Type B pancreatic cell (in vitro differentiated cells): ENCODE measurements at regions not wholly inside any gene's neighbourhood (a gene's known extent, or its start where the extent isn't known, plus 50 kb on each side); places are given as distances from the start of the nearest gene placed in this dataset.
"Not testable (repeated sequence)": the region's sequence is repeated elsewhere in the genome, so short reads cannot be mapped to it uniquely, and the experiment has no call there.

Experiments used
- DNase-seq: peaks from one replicate; pipeline ENCODE4 v3.0.0; 2021; ENCODE audit warnings: mixed read lengths; ENCODE audit not compliant: unreplicated experiment; ENCODE audit errors: extremely low spot score
- H3K27ac Mint-ChIP-seq: 2 replicates; pipeline ENCODE4 v1.8.0; 2021; ENCODE audit warnings: mild to moderate bottlenecking, mixed read lengths
- H3K27me3 Mint-ChIP-seq: 2 replicates; pipeline ENCODE4 v1.8.0; 2021; ENCODE audit warnings: mixed read lengths
- H3K36me3 Mint-ChIP-seq: 2 replicates; pipeline ENCODE4 v1.8.0; 2021; ENCODE audit warnings: mixed read lengths
- H3K4me1 Mint-ChIP-seq: one replicate; pipeline ENCODE4 v1.8.0; 2021; ENCODE audit warnings: mixed read lengths; ENCODE audit not compliant: unreplicated experiment
- H3K4me3 Mint-ChIP-seq: 2 replicates; pipeline ENCODE4 v1.8.0; 2021; ENCODE audit warnings: mild to moderate bottlenecking, mixed read lengths
- H3K9me3 Mint-ChIP-seq: 2 replicates; pipeline ENCODE4 v1.8.0; 2021; ENCODE audit warnings: mixed read lengths
- CTCF ChIP-seq: fragments of 200-600 bp; sonication (generic); conservative IDR thresholded peaks from 2 replicates; pipeline ENCODE4 v1.5.0; 2021; ENCODE audit warnings: antibody characterized with exemption, mild to moderate bottlenecking

- no peaks in the 10 kb centered on the region for H3K36me3 Mint-ChIP-seq
Observed at GRCh38 chr9:124126648-124127646, 115.4 kb downstream of the LHX2 start.

GRCh38 chr9:124128568-124129166, 117.1 kb downstream of the LHX2 start:
- Mint-ChIP-seq H3K4me3 (no peak overlapping the region), H3K9me3 (no peaks in the 10 kb centered on the region), H3K27me3 (peaks cover 47% of the 10 kb centered on the region), H3K27ac (no peak overlapping the region), H3K4me1 (no peaks in the 10 kb centered on the region), H3K36me3 (no peaks in the 10 kb centered on the region)
- no peak for DNase-seq
- TF ChIP-seq CTCF = no peak

More at GRCh38 chr9:124126648-124127646, 115.4 kb downstream of the LHX2 start:
- Mint-ChIP-seq H3K4me3 (no peak overlapping the region), H3K27me3 (peaks cover 43% of the 10 kb centered on the region), H3K9me3 (no peaks in the 10 kb centered on the region), H3K4me1 (no peaks in the 10 kb centered on the region), H3K27ac (no peak overlapping the region)
- DNase-seq = peak; percentile 80
- peak; percentile 96 for TF ChIP-seq CTCF

DNA sequence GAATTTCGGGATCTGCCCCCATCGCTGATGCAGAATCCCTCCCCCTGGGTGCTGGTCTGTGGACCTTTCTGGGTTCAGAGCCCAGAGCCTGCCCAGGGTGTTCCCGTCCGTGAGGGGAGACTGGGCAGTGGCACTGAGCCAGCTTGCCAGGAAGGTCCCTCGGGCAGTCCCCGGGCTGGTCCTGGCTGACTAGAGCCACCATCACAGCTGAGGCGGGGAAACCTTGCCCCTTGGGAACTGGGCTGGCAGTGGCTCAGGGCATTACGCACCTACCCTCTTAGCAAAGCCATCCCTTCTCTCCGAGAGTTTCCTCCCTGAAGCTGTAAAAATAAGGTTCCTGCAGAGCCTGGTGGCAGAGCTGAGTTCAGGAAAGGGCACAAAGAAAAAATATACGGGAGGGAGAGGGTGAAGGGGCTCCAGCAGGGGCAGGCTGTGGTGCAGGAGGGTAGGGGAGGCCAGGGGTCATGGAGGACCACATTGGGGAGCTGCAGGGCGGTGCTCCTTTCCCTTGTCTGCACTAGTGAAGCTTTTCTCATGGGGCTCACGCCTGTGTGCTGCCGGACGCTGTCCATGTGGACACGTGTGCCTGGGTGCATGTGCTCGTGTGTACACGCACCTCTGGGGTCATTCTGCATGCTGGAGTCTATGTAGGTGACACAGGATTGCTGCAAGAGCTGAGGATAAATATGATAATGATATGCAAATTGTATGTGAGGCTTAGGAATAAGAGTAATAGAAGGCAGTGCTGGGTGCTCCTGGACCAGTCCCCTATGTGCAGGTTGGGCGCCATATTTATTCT, 118.9 kb downstream of the LHX2 start:
- Mint-ChIP-seq H3K9me3 (no peaks in the 10 kb centered on the region), H3K27ac (no peak overlapping the region), H3K4me1 (no peaks in the 10 kb centered on the region), H3K36me3 (no peaks in the 10 kb centered on the region), H3K4me3 (no peak overlapping the region), H3K27me3 (peaks cover 38% of the 10 kb centered on the region)
- DNase-seq = no peak
- TF ChIP-seq CTCF = no peak

GRCh38 chr9:124131518-124131917, 120.0 kb downstream of the LHX2 start:
- H3K27ac Mint-ChIP-seq, H3K9me3 Mint-ChIP-seq, H3K36me3 Mint-ChIP-seq, H3K4me1 Mint-ChIP-seq, DNase-seq, H3K4me3 Mint-ChIP-seq: not testable (repeated sequence)
- H3K27me3 Mint-ChIP-seq = peaks cover 46% of the 10 kb centered on the region

DNA sequence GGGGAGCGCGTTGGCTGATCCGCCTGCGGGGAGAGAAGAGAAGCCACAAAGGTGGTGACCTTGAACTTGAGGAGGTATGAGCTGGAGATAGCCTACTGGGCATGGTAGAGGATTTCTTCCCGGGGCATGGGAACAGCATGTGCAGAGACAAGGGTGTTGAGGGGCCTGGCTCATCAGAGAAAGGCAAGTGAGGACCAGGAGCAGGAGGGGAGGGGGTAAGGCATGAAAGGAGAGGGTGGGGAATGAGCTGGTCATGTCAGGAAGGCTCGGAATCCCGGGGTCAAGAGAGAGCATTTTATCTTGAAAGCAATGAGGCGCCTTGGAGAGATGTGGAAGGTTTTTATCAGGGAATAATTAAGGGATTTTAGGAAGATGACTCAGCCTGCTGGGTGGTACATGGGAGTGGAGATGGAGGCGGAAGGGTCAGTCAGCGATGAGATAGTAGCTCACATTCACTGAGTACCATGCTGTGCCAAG, 121.1 kb downstream of the LHX2 start:
- no peaks in the 10 kb centered on the region for H3K36me3 Mint-ChIP-seq
- peaks cover 43% of the 10 kb centered on the region for H3K27me3 Mint-ChIP-seq
- DNase-seq = no peak
- no peaks in the 10 kb centered on the region for H3K4me1 Mint-ChIP-seq
- no peak overlapping the region for H3K27ac Mint-ChIP-seq
- no peaks in the 10 kb centered on the region for H3K9me3 Mint-ChIP-seq
- no peak overlapping the region for H3K4me3 Mint-ChIP-seq
- no peak for TF ChIP-seq CTCF
